ENCODE measurements at regions not wholly inside any gene's neighbourhood (a gene's known extent, or its start where the extent isn't known, plus 50 kb on each side); places are given as distances from the start of the nearest gene placed in this dataset.

- intact Hi-C loops (cut with DNase I) = loop anchor here (5.0 to 10.0 kb wide), 2 partner anchors 67 to 125 kb away; no protein-coding TSS in a partner anchor
- DNase-seq (ENCODE audit: low spot score) = no peak
These were observed 91.3 kb upstream of the TMEM17 start for GRCh38 chr2:62597323-62597722.

GRCh38 chr2:62596061-62596921 is 90.3 kb upstream of the TMEM17 start:
- no peak for DNase-seq (ENCODE audit: low spot score)
- intact Hi-C loops (cut with DNase I) = loop anchor here (5.0 to 10.0 kb wide), 2 partner anchors 69 to 124 kb away; no protein-coding TSS in a partner anchor

- intact Hi-C loops (cut with DNase I) = loop anchor here (5.0 to 10.0 kb wide), 2 partner anchors 69 to 123 kb away; no protein-coding TSS in a partner anchor
These were observed 89.5 kb upstream of the TMEM17 start for GRCh38 chr2:62595474-62595873.

GRCh38 chr2:62593825-62594224 is 87.8 kb upstream of the TMEM17 start:
- DNase-seq (ENCODE audit: low spot score) = no peak
- intact Hi-C loops (cut with DNase I) = loop anchor here (10.0 kb wide), 1 partner anchor 71 kb away; no protein-coding TSS in a partner anchor

More at GRCh38 chr2:62595474-62595873, 89.5 kb upstream of the TMEM17 start:
- DNase-seq (ENCODE audit: low spot score) = no peak

GRCh38 chr2:62591491-62591890 is 85.5 kb upstream of the TMEM17 start:
- intact Hi-C loops (cut with DNase I) = loop anchor here (10.0 kb wide), 1 partner anchor 73 kb away; no protein-coding TSS in a partner anchor
- DNase-seq (ENCODE audit: low spot score) = no peak

- DNase-seq (ENCODE audit: low spot score) = no peak
- intact Hi-C loops (cut with DNase I) = loop anchor here (10.0 kb wide), 1 partner anchor 75 kb away; no protein-coding TSS in a partner anchor
These were observed 83.8 kb upstream of the TMEM17 start for GRCh38 chr2:62589691-62590356.

GRCh38 chr2:62587592-62587991 is 81.6 kb upstream of the TMEM17 start:
- intact Hi-C loops (cut with DNase I) = no loop called here

GRCh38 chr2:62586981-62587380 is 81.0 kb upstream of the TMEM17 start:
- intact Hi-C loops (cut with DNase I) = no loop called here
- no peak for DNase-seq (ENCODE audit: low spot score)

More at GRCh38 chr2:62587592-62587991, 81.6 kb upstream of the TMEM17 start:
- DNase-seq (ENCODE audit: low spot score) = no peak

- intact Hi-C loops (cut with DNase I) = no loop called here
- DNase-seq (ENCODE audit: low spot score) = no peak
These were observed 73.0 kb upstream of the TMEM17 start for GRCh38 chr2:62578803-62579640.

- intact Hi-C loops (cut with DNase I) = no loop called here
- DNase-seq (ENCODE audit: low spot score) = no peak
These were observed 72.2 kb upstream of the TMEM17 start for GRCh38 chr2:62577994-62578781.

GRCh38 chr2:62576276-62576939 is 70.4 kb upstream of the TMEM17 start:
- intact Hi-C loops (cut with DNase I) = no loop called here
- DNase-seq (ENCODE audit: low spot score) = no peak

GRCh38 chr2:62573936-62574335 is 67.9 kb upstream of the TMEM17 start:
- no peak for DNase-seq (ENCODE audit: low spot score)
- intact Hi-C loops (cut with DNase I) = no loop called here

- DNase-seq (ENCODE audit: low spot score) = no peak
- intact Hi-C loops (cut with DNase I) = no loop called here
These were observed 67.2 kb upstream of the TMEM17 start for GRCh38 chr2:62573137-62573731.

- no peak for DNase-seq (ENCODE audit: low spot score)
- intact Hi-C loops (cut with DNase I) = no loop called here
These were observed 65.1 kb upstream of the TMEM17 start for GRCh38 chr2:62570861-62571698.

GRCh38 chr2:62569907-62570841 is 64.2 kb upstream of the TMEM17 start:
- no peak for DNase-seq (ENCODE audit: low spot score)
- intact Hi-C loops (cut with DNase I) = no loop called here
